ENCODE measurements at regions not wholly inside any gene's neighbourhood (a gene's known extent, or its start where the extent isn't known, plus 50 kb on each side); places are given as distances from the start of the nearest gene placed in this dataset.
"Not testable (repeated sequence)": the region's sequence is repeated elsewhere in the genome, so short reads cannot be mapped to it uniquely, and the experiment has no call there.

DNA sequence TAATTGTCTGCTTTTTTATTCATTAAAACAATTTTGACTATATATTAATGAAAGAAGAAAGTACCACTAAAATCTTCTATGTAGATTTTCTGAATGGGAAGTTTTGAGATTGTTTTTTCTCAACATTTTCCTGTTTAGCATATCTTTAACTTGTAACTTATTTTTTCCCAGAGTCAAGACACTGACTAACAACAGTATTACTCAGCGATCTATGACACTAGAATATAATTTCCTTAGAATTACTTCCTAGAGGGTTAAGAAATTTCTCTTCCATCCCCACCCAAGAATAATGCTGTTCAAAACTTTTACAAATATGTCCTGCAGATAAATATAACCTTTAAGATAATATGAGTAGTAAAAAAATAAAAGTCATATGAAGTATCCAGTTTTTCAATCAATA lies 218.2 kb upstream of the NR5A2 start:
- Histone ChIP-seq H3K9ac (ENCODE audit: low read depth, low read length) (no peak overlapping the region), H3K4me1 (ENCODE audit: insufficient read depth, low read length) (0 out of 2 replicates have a peak, but pooled peaks cover 2% of the 10 kb centered on the region), H3K9me3 (ENCODE audit: control insufficient read depth, insufficient read depth, low read length) (no peaks in the 10 kb centered on the region), H3K36me3 (ENCODE audit: insufficient read depth, low read length) (no peaks in the 10 kb centered on the region)

DNA sequence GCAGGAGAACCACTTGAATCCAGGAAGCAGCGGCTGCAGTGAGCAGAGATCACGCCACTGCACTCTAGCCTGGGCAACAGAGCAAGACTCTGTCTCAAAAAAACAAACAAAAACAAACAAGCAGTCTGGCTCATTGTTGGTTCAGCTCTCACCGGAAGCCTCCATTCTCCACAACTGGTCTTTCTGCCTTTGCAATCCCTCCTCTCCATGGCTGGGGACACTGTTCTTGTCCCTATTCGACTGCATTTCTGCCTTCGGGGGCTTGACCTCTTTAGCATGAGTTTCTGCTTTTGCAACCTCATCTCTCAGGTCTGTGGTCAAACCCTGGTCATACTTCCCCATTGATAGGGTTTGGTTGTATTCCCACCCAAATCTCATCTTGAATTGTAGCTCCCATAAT lies 216.3 kb upstream of the NR5A2 start:
- Histone ChIP-seq H3K36me3 (ENCODE audit: insufficient read depth, low read length) (no peaks in the 10 kb centered on the region), H3K9me3 (ENCODE audit: control insufficient read depth, insufficient read depth, low read length) (no peaks in the 10 kb centered on the region), H3K4me1 (ENCODE audit: insufficient read depth, low read length) (no peaks in the 10 kb centered on the region), H3K9ac (ENCODE audit: low read depth, low read length) (no peak overlapping the region)

DNA sequence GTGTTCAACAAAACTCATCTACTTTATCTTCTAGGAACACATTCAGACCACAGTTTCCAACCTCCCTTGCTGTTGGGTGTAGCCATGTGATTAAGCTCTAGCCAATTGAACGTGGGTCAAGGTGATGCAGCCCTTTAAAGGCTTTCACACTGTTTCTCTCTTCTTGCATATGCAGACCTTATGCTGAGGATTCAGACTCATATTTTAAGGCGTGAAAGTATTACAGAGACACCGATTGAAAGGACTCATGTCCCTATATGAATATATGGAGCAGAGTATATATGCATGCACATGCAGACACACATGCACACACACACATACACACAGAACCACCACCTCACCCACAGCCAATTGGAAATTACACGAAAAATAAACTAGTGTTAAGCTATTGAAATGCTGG lies 214.3 kb upstream of the NR5A2 start:
- no peaks in the 10 kb centered on the region for H3K36me3 ChIP-seq (ENCODE audit: insufficient read depth, low read length)
- no peak overlapping the region for H3K9ac ChIP-seq (ENCODE audit: low read depth, low read length)
- 0 out of 2 replicates have a peak, but pooled peaks cover 1% of the 10 kb centered on the region for H3K4me1 ChIP-seq (ENCODE audit: insufficient read depth, low read length)
- H3K9me3 ChIP-seq (ENCODE audit: control insufficient read depth, insufficient read depth, low read length) = no peaks in the 10 kb centered on the region

DNA sequence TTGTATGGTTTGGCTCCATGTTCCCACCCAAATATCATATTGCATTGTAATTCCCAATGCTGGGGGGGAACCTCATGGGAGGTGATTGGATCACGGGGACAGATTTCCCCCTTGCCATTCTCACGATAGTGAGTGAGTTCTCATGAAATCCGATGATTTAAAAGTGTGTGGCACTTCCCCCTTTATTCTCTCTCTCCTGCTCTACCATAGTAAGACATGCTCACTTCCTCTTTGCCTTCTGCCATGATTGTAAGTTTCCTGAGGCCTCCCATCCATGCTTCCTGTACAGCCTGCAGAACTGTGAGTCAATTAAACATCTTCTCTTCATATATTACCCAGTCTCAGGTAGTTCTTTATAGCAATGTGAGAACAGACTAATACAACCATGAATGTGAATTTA lies 211.6 kb upstream of the NR5A2 start:
- Histone ChIP-seq H3K4me1 (ENCODE audit: insufficient read depth, low read length) (0 out of 2 replicates have a peak, but pooled peaks cover 3% of the 10 kb centered on the region), H3K36me3 (ENCODE audit: insufficient read depth, low read length) (no peaks in the 10 kb centered on the region), H3K9ac (ENCODE audit: low read depth, low read length) (no peak overlapping the region), H3K9me3 (ENCODE audit: control insufficient read depth, insufficient read depth, low read length) (no peaks in the 10 kb centered on the region)

DNA sequence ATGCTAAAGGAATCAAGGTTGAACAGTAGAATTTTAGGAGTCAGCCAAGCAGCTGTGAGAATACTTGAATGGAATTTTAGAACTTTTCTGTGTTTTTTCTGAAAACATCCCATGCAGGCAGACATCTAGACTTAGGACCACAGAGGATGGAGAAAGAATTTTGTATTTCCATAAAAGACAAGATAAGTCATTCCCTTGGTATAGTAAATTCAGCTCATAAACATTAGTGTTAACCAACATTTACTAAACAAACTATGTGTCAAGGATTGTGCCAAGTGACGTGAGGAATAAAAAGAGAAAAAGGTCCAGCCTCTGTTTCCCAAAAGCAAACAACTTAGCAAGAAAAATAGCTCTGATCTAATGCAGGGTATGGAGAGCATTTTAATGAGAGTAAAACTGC lies 210.2 kb upstream of the NR5A2 start:
- no peak overlapping the region for H3K9ac ChIP-seq (ENCODE audit: low read depth, low read length)
- no peaks in the 10 kb centered on the region for H3K36me3 ChIP-seq (ENCODE audit: insufficient read depth, low read length)
- H3K9me3 ChIP-seq (ENCODE audit: control insufficient read depth, insufficient read depth, low read length) = no peaks in the 10 kb centered on the region
- 0 out of 2 replicates have a peak, but pooled peaks cover 3% of the 10 kb centered on the region for H3K4me1 ChIP-seq (ENCODE audit: insufficient read depth, low read length)

DNA sequence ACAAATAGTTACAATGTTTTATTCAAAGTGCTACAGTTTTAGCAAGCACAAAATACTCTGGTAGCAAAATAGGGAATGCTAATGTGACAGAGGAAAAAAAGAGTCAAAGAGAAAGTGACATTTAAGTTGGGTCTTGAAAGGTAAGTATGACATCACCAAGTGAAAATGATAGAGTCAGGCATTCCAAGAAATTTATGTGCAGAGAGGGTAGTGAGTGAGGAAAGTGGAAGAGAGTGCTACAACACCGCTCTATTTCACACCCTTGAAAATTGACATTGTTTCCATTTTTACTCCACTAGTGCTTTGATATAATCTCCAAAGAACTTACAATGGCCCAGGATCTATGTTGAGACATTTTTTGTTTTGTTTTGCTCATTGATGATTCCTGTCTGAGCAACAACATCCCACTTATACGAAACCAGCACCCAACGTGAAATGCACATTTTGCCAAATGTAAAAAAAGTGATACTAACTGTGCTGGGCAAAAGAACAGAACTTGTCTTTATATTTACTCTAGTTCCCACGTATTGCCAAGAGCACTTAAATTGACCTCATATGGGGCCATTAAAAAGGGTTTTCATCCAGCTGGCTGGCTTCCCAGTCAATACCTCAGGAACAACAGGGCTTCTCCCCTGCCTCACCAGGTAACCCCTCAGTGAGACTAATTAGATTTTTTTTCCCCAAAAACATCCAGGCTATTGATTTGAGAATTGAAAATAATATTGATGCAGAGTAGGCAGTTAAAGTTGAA lies 206.3 kb upstream of the NR5A2 start:
- Histone ChIP-seq H3K4me1 (ENCODE audit: insufficient read depth, low read length) (0 out of 2 replicates have a peak, but pooled peaks cover 3% of the 10 kb centered on the region), H3K36me3 (ENCODE audit: insufficient read depth, low read length) (no peaks in the 10 kb centered on the region), H3K9me3 (ENCODE audit: control insufficient read depth, insufficient read depth, low read length) (no peaks in the 10 kb centered on the region), H3K9ac (ENCODE audit: low read depth, low read length) (no peak overlapping the region)

DNA sequence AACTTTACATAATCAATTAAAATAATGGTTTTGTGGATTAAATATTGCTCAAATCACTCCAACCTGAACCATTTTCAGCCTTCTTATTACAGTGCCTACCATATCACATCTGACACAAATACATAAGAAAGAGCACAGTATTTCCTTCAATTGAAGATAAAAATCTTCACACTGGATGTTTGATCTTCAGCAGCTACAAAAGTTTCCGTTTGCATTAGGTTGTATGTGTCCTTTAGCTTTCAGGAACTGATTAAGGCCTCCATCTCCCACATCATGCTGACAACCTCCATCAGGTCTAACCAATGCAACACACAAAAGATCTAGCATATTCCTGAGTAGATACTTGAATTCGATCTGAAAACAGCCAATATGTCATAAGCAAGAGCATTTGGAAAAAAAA lies 195.1 kb upstream of the NR5A2 start:
- H3K4me1 ChIP-seq (ENCODE audit: insufficient read depth, low read length) = no peaks in the 10 kb centered on the region

DNA sequence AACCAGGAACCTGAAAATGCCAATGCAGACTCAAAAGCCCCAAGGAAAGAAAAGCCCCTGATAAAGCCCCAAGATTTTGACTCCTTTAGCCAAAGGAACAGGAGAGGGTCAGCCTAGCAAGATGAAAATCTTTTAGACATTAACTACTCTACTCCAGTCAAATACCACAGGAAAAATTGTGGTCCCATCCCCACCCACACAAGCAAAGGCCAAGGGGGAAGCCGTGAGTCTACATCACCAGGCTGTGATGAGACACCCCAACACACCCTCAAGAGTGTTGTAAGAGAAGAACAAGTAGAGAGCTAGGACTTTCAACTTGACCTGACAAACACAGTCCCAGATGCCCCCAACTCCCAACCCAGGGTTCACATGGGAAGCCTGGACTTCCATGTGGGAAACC lies 192.8 kb upstream of the NR5A2 start:
- H3K9ac ChIP-seq (ENCODE audit: low read depth, low read length) = no peak overlapping the region

More for the DNA sequence above, 195.1 kb upstream of the NR5A2 start:
- Histone ChIP-seq H3K9me3 (ENCODE audit: control insufficient read depth, insufficient read depth, low read length) (no peaks in the 10 kb centered on the region), H3K36me3 (ENCODE audit: insufficient read depth, low read length) (no peaks in the 10 kb centered on the region), H3K9ac (ENCODE audit: low read depth, low read length) (no peak overlapping the region)

DNA sequence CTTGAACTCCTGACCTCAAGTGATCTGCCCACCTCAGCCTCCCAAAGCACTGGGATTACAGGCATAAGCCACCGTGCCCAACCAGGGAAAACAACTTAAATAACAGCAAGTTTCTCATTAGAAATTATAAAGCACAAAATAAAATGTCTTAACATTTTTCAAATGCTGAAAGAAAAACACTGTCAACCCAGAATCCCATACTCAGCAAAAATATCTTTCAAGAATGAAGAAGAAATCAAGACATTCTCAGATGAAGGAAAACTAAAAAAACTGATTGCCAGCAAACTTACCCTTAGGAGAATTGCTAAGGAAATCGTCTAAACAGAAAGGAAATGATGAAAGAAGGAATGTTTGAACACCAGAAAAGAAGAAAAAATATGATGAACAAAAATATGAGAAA lies 191.1 kb upstream of the NR5A2 start:
- Histone ChIP-seq H3K9ac (ENCODE audit: low read depth, low read length) (no peak overlapping the region), H3K36me3 (ENCODE audit: insufficient read depth, low read length) (no peaks in the 10 kb centered on the region), H3K4me1 (ENCODE audit: insufficient read depth, low read length) (no peaks in the 10 kb centered on the region), H3K9me3 (ENCODE audit: control insufficient read depth, insufficient read depth, low read length) (no peaks in the 10 kb centered on the region)

More for the DNA sequence above, 192.8 kb upstream of the NR5A2 start:
- H3K36me3 ChIP-seq (ENCODE audit: insufficient read depth, low read length) = no peaks in the 10 kb centered on the region
- H3K4me1 ChIP-seq (ENCODE audit: insufficient read depth, low read length) = no peaks in the 10 kb centered on the region
- no peaks in the 10 kb centered on the region for H3K9me3 ChIP-seq (ENCODE audit: control insufficient read depth, insufficient read depth, low read length)

DNA sequence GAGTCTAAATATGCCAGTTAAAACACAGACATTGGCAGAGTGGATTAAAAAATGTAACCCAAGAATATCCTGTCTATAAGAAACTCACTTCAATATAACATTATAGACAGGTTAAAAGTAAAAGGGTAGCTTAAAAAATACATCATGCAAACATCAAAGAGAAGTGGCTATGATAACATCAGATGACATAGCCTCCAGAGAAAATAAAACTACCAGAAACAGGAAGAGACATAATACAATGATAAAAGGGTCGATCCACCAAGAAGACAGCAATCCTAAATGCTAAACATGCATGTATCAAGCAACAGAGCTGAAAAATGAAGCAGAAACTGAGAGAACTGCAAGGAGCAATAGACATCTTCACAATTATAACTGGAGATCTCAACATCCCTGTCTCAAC lies 190.2 kb upstream of the NR5A2 start:
- Histone ChIP-seq H3K36me3 (ENCODE audit: insufficient read depth, low read length) (no peaks in the 10 kb centered on the region), H3K9ac (ENCODE audit: low read depth, low read length) (no peak overlapping the region), H3K9me3 (ENCODE audit: control insufficient read depth, insufficient read depth, low read length) (no peaks in the 10 kb centered on the region), H3K4me1 (ENCODE audit: insufficient read depth, low read length) (no peaks in the 10 kb centered on the region)

DNA sequence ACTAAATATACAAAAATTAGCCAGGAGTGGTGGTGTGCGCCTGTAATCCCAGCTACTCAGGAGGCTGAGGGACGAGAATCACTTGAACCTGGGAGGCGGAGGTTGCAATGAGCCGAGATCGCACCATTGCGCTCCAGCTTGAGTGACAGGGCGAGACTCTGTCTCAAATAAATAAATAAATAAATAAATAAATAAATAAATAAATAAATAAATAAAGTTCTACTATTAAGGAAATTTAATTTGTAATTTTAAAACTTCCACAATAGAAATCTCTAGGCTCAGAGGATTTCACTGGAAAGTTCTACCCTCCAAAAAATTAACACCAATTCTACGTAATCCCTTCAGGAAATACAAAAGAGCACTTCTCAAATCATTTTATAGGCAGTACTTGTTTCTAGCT lies 187.9 kb upstream of the NR5A2 start:
- not testable (repeated sequence) for H3K9me3 ChIP-seq (ENCODE audit: control insufficient read depth, insufficient read depth, low read length); H3K36me3 ChIP-seq (ENCODE audit: insufficient read depth, low read length); H3K9ac ChIP-seq (ENCODE audit: low read depth, low read length); H3K4me1 ChIP-seq (ENCODE audit: insufficient read depth, low read length)

DNA sequence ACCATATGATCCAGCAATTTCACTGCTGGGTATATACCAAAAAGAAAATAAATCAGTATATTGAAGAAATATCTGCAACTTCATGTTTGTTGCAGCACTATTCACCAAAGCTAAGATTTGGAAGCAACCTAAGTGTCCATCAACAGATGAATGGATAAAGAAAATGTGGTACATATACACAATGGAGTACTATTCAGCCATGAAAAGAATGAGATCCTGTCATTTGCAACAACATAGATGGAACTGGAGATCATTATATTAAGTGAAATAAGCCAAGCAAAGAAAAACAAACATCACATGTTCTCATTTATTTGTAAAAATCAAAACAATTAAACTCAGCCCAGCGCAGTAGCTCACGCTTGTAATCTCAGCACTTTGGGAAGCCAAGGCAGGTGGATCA lies 184.4 kb upstream of the NR5A2 start:
- H3K36me3 ChIP-seq (ENCODE audit: insufficient read depth, low read length); H3K4me1 ChIP-seq (ENCODE audit: insufficient read depth, low read length); H3K9ac ChIP-seq (ENCODE audit: low read depth, low read length); H3K9me3 ChIP-seq (ENCODE audit: control insufficient read depth, insufficient read depth, low read length): not testable (repeated sequence)

DNA sequence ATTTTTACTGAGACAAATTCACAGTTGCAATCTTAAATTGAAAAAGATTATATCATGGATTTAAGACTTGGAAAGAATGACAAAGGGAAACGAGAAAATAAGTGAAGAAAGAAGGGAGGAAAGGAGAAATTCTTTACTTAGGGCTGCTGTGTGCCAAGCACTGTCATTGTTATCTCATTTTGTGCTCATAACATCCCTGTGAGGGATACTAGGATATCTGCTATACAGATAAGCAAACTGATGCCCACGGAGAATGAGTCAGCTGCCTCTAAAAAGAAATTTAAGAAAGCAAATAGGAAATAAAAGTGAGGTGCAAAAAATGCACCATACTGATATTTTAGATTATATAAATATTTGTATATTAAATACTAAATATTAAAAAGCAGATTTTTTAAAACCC lies 183.6 kb upstream of the NR5A2 start:
- H3K4me1 ChIP-seq (ENCODE audit: insufficient read depth, low read length) = no peaks in the 10 kb centered on the region
- no peaks in the 10 kb centered on the region for H3K9me3 ChIP-seq (ENCODE audit: control insufficient read depth, insufficient read depth, low read length)
- H3K9ac ChIP-seq (ENCODE audit: low read depth, low read length) = no peak overlapping the region
- no peaks in the 10 kb centered on the region for H3K36me3 ChIP-seq (ENCODE audit: insufficient read depth, low read length)

DNA sequence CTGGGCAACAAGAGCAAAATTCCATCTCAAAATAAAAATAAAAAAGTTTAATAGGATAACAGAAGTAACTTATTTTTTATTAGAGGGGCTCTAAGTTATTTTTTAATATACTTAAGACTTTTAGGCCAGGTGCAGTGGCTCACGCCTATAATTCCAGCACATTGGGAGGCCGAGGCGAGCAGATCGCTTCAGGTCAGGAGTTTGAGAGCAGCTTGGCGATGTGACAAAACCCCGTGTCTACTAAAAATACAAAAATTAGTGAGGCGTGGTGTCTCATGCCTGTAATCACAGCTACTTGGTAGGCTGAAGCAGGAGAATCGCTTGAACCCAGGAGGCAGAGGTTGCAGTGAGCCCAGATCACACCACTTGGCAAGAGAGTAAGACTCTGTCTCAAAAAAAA lies 180.5 kb upstream of the NR5A2 start:
- no peak overlapping the region for H3K9ac ChIP-seq (ENCODE audit: low read depth, low read length)
- H3K9me3 ChIP-seq (ENCODE audit: control insufficient read depth, insufficient read depth, low read length) = no peaks in the 10 kb centered on the region
- H3K36me3 ChIP-seq (ENCODE audit: insufficient read depth, low read length) = no peaks in the 10 kb centered on the region
- no peaks in the 10 kb centered on the region; the same call in 1 of the 2 replicates for H3K4me1 ChIP-seq (ENCODE audit: insufficient read depth, low read length)

DNA sequence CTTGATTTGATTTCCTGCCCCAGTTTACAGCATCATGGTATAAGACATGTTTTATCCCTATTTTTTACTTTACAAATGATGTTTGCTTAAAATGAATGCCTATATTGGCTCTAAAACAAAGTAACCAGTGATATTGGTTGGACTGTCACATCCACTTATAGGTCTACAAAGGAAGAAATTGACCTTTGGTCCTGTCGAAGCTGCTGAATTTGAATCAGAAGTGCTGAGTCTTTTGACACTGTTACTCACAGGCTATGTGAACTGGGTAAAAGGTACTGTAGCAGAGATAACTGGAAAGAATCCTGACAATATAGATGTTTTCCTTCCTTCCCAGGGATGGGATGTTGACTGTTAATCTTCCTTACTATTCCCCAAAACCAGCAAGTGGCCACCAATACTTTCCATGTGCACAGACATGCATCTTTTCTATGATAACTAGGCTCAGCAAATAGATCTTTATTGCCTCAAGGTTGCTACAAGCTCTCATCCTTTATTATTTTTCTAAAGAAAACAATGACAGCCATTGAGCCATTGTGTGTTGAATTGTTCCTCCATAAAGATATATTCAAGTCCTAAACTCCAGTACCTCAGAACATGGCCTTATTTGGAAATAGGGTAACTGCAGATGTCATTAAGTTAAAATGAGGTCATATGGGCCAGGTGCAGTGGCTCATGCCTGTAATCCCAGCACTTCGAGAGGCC lies 175.9 kb upstream of the NR5A2 start:
- Histone ChIP-seq H3K9ac (ENCODE audit: low read depth, low read length) (no peak overlapping the region), H3K4me1 (ENCODE audit: insufficient read depth, low read length) (peaks cover 12% of the 10 kb centered on the region; the same call in 1 of the 2 replicates), H3K36me3 (ENCODE audit: insufficient read depth, low read length) (no peaks in the 10 kb centered on the region), H3K9me3 (ENCODE audit: control insufficient read depth, insufficient read depth, low read length) (no peaks in the 10 kb centered on the region)
